Activated CD8-positive, alpha-beta T cell treated with anti-CD3 and anti-CD28 coated beads, Interleukin-2, amount 10 ng/mL, durations not matched to agents 7 days and 5 days (primary cell): ENCODE measurements at regions not wholly inside any gene's neighbourhood (a gene's known extent, or its start where the extent isn't known, plus 50 kb on each side); places are given as distances from the start of the nearest gene placed in this dataset.

Experiments
- ATAC-seq: fragments of 150-1000 bp; cut with Tn5 transposase; one replicate; pipeline ENCODE4 v1.10.0; 2021; ENCODE audit warnings: moderate library complexity
- CTCF ChIA-PET: fragments of 350-600 bp; sonication (Branson Sonifier 250); formaldehyde crosslinking; loops from one replicate; lab custom pipeline; 2021; ENCODE audit warnings: antibody characterized with exemption; lab: Charles Lee
- POLR2A ChIA-PET: fragments of 350-600 bp; sonication (Branson Sonifier 250); formaldehyde crosslinking; loops from one replicate; lab custom pipeline; 2021; ENCODE audit warnings: antibody characterized with exemption; lab: Charles Lee
- DNase-seq: peaks from one replicate; pipeline ENCODE4 v3.0.0-alpha.2; 2020
- H3K27ac Mint-ChIP-seq: one replicate; pipeline ENCODE4 v1.8.0; 2021; ENCODE audit warnings: mild to moderate bottlenecking, mixed read lengths
- H3K27me3 Mint-ChIP-seq: one replicate; pipeline ENCODE4 v1.8.0; 2021; ENCODE audit warnings: low read depth, mixed read lengths
- H3K36me3 Mint-ChIP-seq: one replicate; pipeline ENCODE4 v1.8.0; 2021; ENCODE audit warnings: low read depth, mixed read lengths
- H3K4me1 Mint-ChIP-seq: one replicate; pipeline ENCODE4 v1.8.0; 2021; ENCODE audit warnings: low read depth, mixed read lengths
- H3K4me3 Mint-ChIP-seq: one replicate; pipeline ENCODE4 v1.8.0; 2021; ENCODE audit warnings: mild to moderate bottlenecking, mixed read lengths
- H3K9me3 Mint-ChIP-seq: one replicate; pipeline ENCODE4 v1.8.0; 2022; ENCODE audit warnings: mixed read lengths; ENCODE audit not compliant: insufficient read depth

DNA sequence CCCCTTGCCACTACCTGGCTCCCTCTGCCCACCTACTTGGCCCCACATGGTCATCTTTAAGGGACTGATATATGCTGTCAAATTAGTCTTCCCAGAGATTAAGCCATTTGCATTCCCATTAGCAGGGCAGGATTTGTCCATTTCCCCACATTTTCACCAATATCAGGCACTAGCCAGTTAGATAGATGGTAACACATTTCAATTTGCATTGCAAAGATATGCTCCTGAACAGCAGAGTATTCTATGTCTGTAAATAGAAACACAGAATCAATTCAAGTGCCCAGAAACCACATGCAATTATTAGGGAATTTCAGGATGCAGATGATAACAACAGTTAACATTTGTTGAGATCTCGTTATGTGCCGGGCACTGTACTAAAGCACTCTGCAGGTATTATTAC lies 92.6 kb upstream of the IL12B start:
- ChIA-PET POLR2A (no interaction called here), CTCF (interaction anchor here (0.9 kb wide), 1 partner anchor 22 kb away, joined by 3 read pairs; no protein-coding TSS in a partner anchor)
- Mint-ChIP-seq H3K4me3 (no peak overlapping the region), H3K36me3 (no peaks in the 10 kb centered on the region), H3K27me3 (peaks cover 15% of the 10 kb centered on the region), H3K27ac (no peak overlapping the region), H3K9me3 (peaks cover 3% of the 10 kb centered on the region), H3K4me1 (peaks cover 17% of the 10 kb centered on the region)
- ATAC-seq: no peak
- no peak for DNase-seq

DNA sequence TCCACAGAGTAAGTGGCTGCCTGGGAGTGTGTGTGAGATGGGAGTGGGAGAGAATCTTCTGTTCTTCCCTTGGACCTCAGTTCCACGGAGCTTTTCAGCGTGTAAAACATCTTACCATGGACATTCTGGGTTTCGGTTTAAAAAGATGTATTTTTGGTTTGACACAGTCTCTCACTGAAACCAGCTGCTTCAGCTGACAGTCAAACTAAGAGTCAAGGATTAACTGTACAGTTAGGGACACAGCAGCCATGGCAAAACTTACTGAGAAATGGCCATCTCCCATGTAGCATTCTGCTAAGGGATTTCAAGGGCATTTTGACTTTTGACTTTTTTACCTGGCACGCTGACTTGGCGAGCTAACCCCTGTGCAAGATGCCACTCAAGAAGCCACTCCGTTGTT lies 93.8 kb upstream of the IL12B start:
- peaks cover 18% of the 10 kb centered on the region for H3K27me3 Mint-ChIP-seq
- no peak for DNase-seq
- H3K27ac Mint-ChIP-seq: no peak overlapping the region
- POLR2A ChIA-PET: no interaction called here
- CTCF ChIA-PET: interaction anchor here (1.0 to 7.9 kb wide), 2 partner anchors 9 to 13 kb away, joined by 3 to 36 read pairs; no protein-coding TSS in a partner anchor
- H3K4me1 Mint-ChIP-seq: peaks cover 20% of the 10 kb centered on the region
- H3K4me3 Mint-ChIP-seq: no peak overlapping the region
- ATAC-seq: no peak
- H3K36me3 Mint-ChIP-seq: no peaks in the 10 kb centered on the region
- H3K9me3 Mint-ChIP-seq: peaks cover 3% of the 10 kb centered on the region

DNA sequence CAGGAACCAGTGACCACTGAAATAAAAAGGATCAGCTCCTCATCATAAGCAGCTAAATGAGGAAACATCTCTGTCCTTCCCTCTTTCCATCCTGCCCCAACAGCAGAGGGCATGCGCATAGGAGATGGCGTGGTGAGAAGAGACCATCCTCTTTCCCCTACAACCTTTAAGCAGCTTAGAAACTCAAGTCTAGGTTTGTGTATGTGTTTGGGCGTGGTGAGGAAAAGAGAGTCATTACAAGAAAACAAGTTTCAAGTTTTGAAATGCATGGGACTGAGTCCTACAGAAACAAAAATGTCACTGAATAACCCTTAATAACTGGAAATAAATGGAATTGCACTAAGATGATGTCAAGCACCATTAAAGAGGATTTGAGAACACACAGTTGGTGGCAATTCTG lies 96.4 kb upstream of the IL12B start:
- Mint-ChIP-seq H3K36me3 (no peaks in the 10 kb centered on the region), H3K4me1 (peaks cover 31% of the 10 kb centered on the region), H3K27me3 (peaks cover 18% of the 10 kb centered on the region), H3K4me3 (no peak overlapping the region), H3K27ac (no peak overlapping the region), H3K9me3 (no peaks in the 10 kb centered on the region)
- ChIA-PET POLR2A (interaction anchor here (0.8 to 3.0 kb wide), 2 partner anchors 15 to 16 kb away, joined by 3 to 21 read pairs; no protein-coding TSS in a partner anchor), CTCF (interaction anchor here (1.1 to 7.9 kb wide), 3 partner anchors 16 to 86 kb away, joined by 3 to 36 read pairs (median 8); no protein-coding TSS in a partner anchor)
- no peak for DNase-seq
- ATAC-seq: no peak

DNA sequence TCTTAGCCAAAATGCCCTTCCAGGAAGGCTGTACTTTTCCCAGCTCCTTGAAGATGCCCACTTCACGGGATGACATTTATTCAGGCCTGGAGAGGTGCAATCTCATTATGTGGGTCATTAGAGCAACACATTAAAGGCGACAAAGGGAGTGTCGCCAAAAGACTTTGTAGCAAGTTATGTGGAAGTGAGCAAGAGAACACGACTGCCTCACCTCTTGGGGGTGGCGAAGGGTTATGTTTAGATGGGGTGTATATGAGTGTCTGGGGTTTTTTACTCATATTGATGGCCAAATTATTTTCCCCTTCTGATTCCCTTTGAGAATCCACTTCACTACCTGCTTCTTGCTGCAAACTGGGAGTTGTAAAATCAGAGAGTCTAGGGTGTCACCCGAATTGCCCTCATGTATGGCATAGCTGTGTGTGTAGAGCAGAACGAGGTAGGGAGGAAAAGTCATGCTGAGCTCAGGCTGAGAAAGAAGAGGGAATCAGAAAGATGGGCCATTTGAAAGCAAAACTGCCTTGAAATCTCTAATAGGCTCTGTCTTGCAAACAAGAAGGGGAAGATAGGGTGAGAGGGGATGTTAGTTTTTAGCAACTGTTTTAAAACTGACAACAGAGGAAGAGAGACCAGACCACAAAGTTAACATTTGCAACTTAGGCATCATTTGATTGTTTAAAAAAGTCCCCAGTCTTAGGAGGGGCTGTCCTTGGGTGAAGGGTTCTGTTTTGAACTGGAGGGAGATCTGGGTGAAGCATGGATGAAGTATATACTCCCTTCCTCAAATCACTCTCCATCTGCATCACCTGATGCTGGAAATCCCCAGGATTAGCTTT lies 97.1 kb upstream of the IL12B start:
- Mint-ChIP-seq H3K27me3 (peaks cover 21% of the 10 kb centered on the region), H3K4me3 (peak overlapping the region; percentile 4), H3K9me3 (no peaks in the 10 kb centered on the region), H3K27ac (peak overlapping the region; percentile 72), H3K36me3 (no peaks in the 10 kb centered on the region), H3K4me1 (peaks cover 32% of the 10 kb centered on the region)
- ChIA-PET POLR2A (interaction anchor here (0.8 to 3.0 kb wide), 2 partner anchors 15 kb away, joined by 3 to 21 read pairs; no protein-coding TSS in a partner anchor), CTCF (interaction anchor here (1.0 to 7.9 kb wide), 4 partner anchors 15 to 90 kb away, joined by 3 to 36 read pairs (median 6); no protein-coding TSS in a partner anchor)
- ATAC-seq (peak; percentile 23), DNase-seq (no peak)

DNA sequence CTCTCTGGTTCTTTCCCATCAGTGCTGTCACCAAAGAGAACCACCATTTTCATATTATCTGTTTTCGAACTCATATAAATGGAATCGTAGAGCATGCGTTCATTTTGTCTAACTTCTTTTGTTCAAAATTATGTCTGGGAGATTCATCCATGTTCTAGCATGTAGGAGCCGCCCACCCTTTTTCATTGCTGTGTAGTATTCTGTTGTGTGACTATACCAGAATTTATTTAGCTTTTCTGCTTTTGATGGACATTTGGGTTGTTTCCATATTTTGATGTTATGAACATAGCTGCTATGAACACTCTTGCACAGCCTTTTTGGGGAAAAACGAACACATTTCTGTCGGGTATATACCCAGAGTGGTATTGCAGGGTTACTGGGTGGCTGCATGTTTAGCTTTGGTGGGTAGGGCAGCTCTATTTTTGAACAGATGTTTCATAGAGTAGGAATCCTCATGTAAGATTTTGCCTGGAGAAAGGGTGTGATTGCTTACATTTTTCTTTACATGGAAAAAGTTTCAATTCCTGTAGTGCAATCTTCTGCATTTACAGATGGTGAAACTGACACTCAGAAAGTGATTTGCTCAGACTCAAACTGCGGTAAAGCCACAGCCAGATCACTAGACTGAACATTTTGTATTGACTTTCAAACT lies 100.2 kb upstream of the IL12B start:
- Mint-ChIP-seq H3K4me1 (peaks cover 32% of the 10 kb centered on the region), H3K27ac (no peak overlapping the region), H3K9me3 (no peaks in the 10 kb centered on the region), H3K27me3 (peaks cover 33% of the 10 kb centered on the region), H3K36me3 (no peaks in the 10 kb centered on the region), H3K4me3 (no peak overlapping the region)
- DNase-seq (no peak), ATAC-seq (no peak)
- ChIA-PET POLR2A (no interaction called here), CTCF (interaction anchor here (1.2 to 7.9 kb wide), 3 partner anchors 12 to 20 kb away, joined by 5 to 36 read pairs (median 7); no protein-coding TSS in a partner anchor)

DNA sequence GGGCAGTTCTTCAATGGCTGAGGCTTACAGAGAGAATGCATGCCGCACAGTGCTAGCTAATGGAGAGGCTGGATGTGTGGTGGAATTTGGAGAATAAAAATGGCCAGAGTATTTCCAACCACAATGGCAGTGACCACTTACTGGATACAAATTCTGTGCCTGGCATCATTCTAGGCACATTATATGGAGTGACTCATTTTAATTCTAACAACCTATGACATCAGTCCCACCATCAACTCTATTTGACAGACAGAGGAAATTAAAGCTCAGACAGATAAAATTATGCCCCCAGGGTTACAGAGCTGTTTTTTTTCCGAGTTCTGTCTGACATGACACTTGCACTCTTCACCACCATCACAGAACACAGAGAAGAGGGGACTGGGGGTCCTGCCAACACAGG lies 105.6 kb upstream of the IL12B start:
- CTCF ChIA-PET: interaction anchor here (0.8 to 1.1 kb wide), 2 partner anchors 21 to 551 kb away, joined by 3 to 4 read pairs; no protein-coding TSS in a partner anchor
- Mint-ChIP-seq H3K4me1 (peaks cover 11% of the 10 kb centered on the region), H3K27me3 (peaks cover 43% of the 10 kb centered on the region), H3K4me3 (no peak overlapping the region), H3K9me3 (no peaks in the 10 kb centered on the region), H3K27ac (no peak overlapping the region), H3K36me3 (no peaks in the 10 kb centered on the region)
- ATAC-seq (no peak), DNase-seq (no peak)
- POLR2A ChIA-PET: no interaction called here

DNA sequence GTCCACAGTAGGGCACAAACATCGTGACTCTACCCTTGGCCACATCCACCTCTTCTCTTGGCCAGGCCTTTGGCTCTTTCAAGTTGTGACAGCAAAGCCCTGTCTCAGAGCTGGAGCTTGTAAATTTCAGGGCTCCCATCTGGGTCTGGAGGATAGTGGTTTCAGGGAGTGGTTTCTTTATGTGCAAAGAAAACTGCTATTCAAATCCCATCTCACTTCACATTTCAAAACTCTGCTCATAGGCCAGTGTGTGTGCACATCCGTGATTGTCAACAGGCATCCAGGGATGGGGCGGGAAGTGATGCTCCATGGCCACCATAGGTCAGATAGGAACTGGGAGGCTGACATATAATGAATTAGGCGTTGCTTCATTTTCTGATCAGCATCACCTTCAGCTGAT lies 107.8 kb upstream of the IL12B start:
- Mint-ChIP-seq H3K36me3 (no peaks in the 10 kb centered on the region), H3K27me3 (peaks cover 35% of the 10 kb centered on the region), H3K27ac (no peak overlapping the region), H3K4me3 (no peak overlapping the region), H3K9me3 (no peaks in the 10 kb centered on the region), H3K4me1 (peaks cover 2% of the 10 kb centered on the region)
- ATAC-seq (no peak), DNase-seq (no peak)
- ChIA-PET POLR2A (no interaction called here), CTCF (no interaction called here)

DNA sequence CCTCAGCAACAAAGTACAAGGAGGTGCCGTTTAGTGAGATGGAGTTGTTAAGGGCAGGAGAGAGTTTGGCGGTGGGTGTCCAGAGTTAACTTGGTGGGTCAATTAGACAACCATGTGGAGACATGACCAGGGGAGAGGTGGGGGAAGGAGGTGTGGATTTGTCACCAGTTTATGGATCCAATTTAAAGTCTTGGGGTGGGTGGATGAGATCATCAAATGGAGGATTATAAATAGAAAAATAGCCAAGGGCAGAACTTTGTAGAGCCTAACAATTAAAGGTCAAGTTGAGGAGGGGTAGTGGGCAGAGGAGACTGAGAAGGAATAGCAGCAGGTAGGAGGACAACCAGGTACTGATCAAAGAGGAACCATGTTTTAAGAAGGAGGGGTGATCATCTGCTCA lies 108.7 kb upstream of the IL12B start:
- Mint-ChIP-seq H3K4me3 (no peak overlapping the region), H3K4me1 (peaks cover 2% of the 10 kb centered on the region), H3K27ac (peak overlapping the region; percentile 13), H3K9me3 (no peaks in the 10 kb centered on the region), H3K27me3 (peaks cover 28% of the 10 kb centered on the region), H3K36me3 (no peaks in the 10 kb centered on the region)
- ATAC-seq: no peak
- no peak for DNase-seq
- ChIA-PET CTCF (no interaction called here), POLR2A (no interaction called here)

DNA sequence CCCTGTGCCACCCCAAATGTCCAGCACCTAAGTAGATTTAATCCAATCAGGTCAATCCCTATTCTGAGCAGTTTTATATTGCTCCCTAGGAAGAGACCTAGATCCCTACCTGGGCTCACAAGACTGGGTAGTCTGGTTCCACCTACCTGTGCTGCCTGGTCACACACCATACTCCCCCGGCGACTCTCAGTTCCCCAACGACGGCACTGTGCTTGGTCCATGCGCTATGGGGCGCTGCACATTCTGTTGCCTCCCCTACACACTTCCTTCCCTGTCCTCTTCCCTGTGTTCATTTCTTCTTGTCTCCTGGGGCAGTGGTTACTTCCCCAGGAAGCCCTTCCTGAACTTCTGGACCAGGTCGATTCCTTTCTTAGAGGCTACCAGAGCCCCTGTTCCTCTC lies 109.9 kb upstream of the IL12B start:
- Mint-ChIP-seq H3K4me1 (peaks cover 2% of the 10 kb centered on the region), H3K27ac (no peak overlapping the region)

DNA sequence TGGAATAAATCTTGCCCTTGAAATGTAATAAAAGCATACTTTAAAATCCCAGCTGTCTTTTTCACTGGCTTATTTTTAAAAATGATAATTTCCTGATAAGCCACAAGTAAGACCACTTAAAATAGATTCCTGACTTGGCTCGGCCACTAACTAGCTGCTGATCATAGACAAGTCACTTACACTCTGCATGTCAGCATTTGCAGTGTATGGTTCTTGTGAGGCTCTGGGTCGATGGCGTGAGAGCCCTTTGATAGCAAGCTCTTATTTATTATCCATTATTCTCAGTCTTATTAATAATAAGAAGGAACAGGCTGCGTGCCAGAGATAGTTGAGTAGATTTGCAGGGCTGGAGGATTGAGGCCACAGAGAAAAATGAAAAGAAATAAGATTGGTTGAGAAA lies 110.7 kb upstream of the IL12B start:
- ATAC-seq (no peak), DNase-seq (no peak)
- no peaks in the 10 kb centered on the region for H3K36me3 Mint-ChIP-seq
- ChIA-PET POLR2A (no interaction called here), CTCF (interaction anchor here (2.0 kb wide), 1 partner anchor 546 kb away, joined by 8 read pairs; no protein-coding TSS in a partner anchor)
- H3K27ac Mint-ChIP-seq: no peak overlapping the region
- H3K9me3 Mint-ChIP-seq: no peaks in the 10 kb centered on the region
- H3K4me1 Mint-ChIP-seq: peaks cover 2% of the 10 kb centered on the region
- H3K27me3 Mint-ChIP-seq: peaks cover 30% of the 10 kb centered on the region
- H3K4me3 Mint-ChIP-seq: no peak overlapping the region

More for the DNA sequence above, 109.9 kb upstream of the IL12B start:
- Mint-ChIP-seq H3K27me3 (peaks cover 28% of the 10 kb centered on the region), H3K9me3 (no peaks in the 10 kb centered on the region), H3K36me3 (no peaks in the 10 kb centered on the region), H3K4me3 (no peak overlapping the region)
- ATAC-seq (no peak), DNase-seq (no peak)
- CTCF ChIA-PET: no interaction called here
- POLR2A ChIA-PET: interaction anchor here (0.6 kb wide), 1 partner anchor 812 kb away, joined by 4 read pairs; no protein-coding TSS in a partner anchor

DNA sequence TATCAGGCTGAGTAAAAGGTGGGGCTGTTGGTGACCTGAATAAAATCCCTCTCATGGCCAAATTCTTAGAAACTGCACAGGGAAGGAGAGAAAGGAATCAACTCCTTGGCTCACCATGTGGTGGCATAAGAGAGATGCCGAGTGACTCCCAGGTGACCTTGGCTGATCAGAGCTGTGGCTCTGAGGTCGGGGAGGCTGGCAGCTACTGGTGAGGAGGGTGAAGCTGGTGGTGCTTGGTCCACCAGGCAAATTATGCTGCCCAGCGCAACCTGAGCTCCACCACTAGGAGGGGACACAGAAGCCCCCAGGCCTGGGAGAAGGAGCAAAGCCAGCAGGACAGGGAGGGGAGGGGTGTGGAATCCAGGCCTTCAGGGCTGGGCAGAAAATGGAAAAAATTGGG lies 111.2 kb upstream of the IL12B start:
- Mint-ChIP-seq H3K27me3 (peaks cover 33% of the 10 kb centered on the region), H3K9me3 (no peaks in the 10 kb centered on the region), H3K36me3 (no peaks in the 10 kb centered on the region), H3K4me1 (peaks cover 2% of the 10 kb centered on the region), H3K27ac (no peak overlapping the region), H3K4me3 (no peak overlapping the region)
- POLR2A ChIA-PET: no interaction called here
- DNase-seq (no peak), ATAC-seq (no peak)
- CTCF ChIA-PET: interaction anchor here (0.6 to 4.5 kb wide), 6 partner anchors 10 to 545 kb away, joined by 3 to 12 read pairs (median 8); no protein-coding TSS in a partner anchor
